ENCODE measurements at regions not wholly inside any gene's neighbourhood (a gene's known extent, or its start where the extent isn't known, plus 50 kb on each side); places are given as distances from the start of the nearest gene placed in this dataset.

GRCh38 chr1:115429884-115430283, 91.8 kb upstream of the NGF start:
- WGBS (ENCODE audit: extremely low coverage, insufficient read length, low lambda C conversion rate) = no CpG with 5 or more reads among the region's 2 CpGs
- Mint-ChIP-seq H3K27me3 (ENCODE audit: low read depth) (no peaks in the 10 kb centered on the region), H3K4me1 (no peaks in the 10 kb centered on the region), H3K4me3 (no peak overlapping the region), H3K27ac (no peak overlapping the region), H3K9me3 (no peaks in the 10 kb centered on the region), H3K36me3 (ENCODE audit: insufficient read depth in 1 of 3, low read depth in 3 of 3) (no peaks in the 10 kb centered on the region)
- Histone ChIP-seq H3K9ac (ENCODE audit: extremely low read depth, insufficient read length, low read length) (no peak overlapping the region), H2BK5ac (ENCODE audit: insufficient read length, low read length) (no peak overlapping the region), H2BK20ac (ENCODE audit: low read depth, low read length, poor library complexity, severe bottlenecking) (no peak overlapping the region), H2BK120ac (ENCODE audit: low read depth, low read length, poor library complexity, severe bottlenecking) (no peak overlapping the region), H3K79me1 (ENCODE audit: insufficient read depth, low read depth, low read length, poor library complexity, severe bottlenecking) (no peaks in the 10 kb centered on the region), H3K23me2 (ENCODE audit: insufficient read length, low read depth, low read length, poor library complexity, severe bottlenecking) (no peaks in the 10 kb centered on the region), H2BK12ac (ENCODE audit: insufficient read length, low read depth, low read length) (no peak overlapping the region), H2AK5ac (ENCODE audit: insufficient read length, low read length) (no peak overlapping the region), H4K5ac (ENCODE audit: insufficient read length, low read depth, low read length) (no peak overlapping the region), H3K18ac (ENCODE audit: insufficient read length, low read depth, low read length) (no peak overlapping the region), H3K23ac (ENCODE audit: insufficient read length, low read depth, low read length) (no peak overlapping the region), H3K27ac (ENCODE audit: insufficient read length, low read depth, low read length) (no peak overlapping the region), H3K56ac (ENCODE audit: insufficient read length, low read depth, low read length) (no peak overlapping the region), H3K4me2 (ENCODE audit: insufficient read depth, insufficient read length, low read length) (no peak overlapping the region), H2AFZ (ENCODE audit: low read length) (no peak overlapping the region), H3T11ph (ENCODE audit: low read length) (no peak overlapping the region), H3K79me2 (ENCODE audit: insufficient read depth, low read length) (no peaks in the 10 kb centered on the region), H4K20me1 (ENCODE audit: control insufficient read depth, insufficient read depth, insufficient read length) (no peaks in the 10 kb centered on the region), H3K9me3 (ENCODE audit: control insufficient read depth, low read depth, low read length) (no peaks in the 10 kb centered on the region), H4K8ac (replicated peaks; ENCODE audit: insufficient read length, low read depth, low read length) (no peak overlapping the region), H3K14ac (ENCODE audit: insufficient read depth, low read length) (no peak overlapping the region), H2BK15ac (ENCODE audit: low read depth, low read length) (no peak overlapping the region), H3K4me1 (ENCODE audit: insufficient read depth, low read length) (no peaks in the 10 kb centered on the region), H4K91ac (ENCODE audit: insufficient read length, low read depth, low read length) (no peak overlapping the region), H3K4ac (ENCODE audit: low read depth, low read length) (no peak overlapping the region), H3K27me3 (ENCODE audit: insufficient read depth, low read length) (no peaks in the 10 kb centered on the region)
- TF ChIP-seq, protein P1, sequence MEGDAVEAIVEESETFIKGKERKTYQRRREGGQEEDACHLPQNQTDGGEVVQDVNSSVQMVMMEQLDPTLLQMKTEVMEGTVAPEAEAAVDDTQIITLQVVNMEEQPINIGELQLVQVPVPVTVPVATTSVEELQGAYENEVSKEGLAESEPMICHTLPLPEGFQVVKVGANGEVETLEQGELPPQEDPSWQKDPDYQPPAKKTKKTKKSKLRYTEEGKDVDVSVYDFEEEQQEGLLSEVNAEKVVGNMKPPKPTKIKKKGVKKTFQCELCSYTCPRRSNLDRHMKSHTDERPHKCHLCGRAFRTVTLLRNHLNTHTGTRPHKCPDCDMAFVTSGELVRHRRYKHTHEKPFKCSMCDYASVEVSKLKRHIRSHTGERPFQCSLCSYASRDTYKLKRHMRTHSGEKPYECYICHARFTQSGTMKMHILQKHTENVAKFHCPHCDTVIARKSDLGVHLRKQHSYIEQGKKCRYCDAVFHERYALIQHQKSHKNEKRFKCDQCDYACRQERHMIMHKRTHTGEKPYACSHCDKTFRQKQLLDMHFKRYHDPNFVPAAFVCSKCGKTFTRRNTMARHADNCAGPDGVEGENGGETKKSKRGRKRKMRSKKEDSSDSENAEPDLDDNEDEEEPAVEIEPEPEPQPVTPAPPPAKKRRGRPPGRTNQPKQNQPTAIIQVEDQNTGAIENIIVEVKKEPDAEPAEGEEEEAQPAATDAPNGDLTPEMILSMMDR (conservative IDR thresholded peaks at IDR 0.05) = no peak
- no peak for DNase-seq

Data from H9 (cell line).